Astrocyte of the hippocampus (primary cell): ENCODE measurements at regions not wholly inside any gene's neighbourhood (a gene's known extent, or its start where the extent isn't known, plus 50 kb on each side); places are given as distances from the start of the nearest gene placed in this dataset.
A peak's percentile ranks its signal among the peaks of the same experiment; 100 is the strongest.
"Not testable (repeated sequence)": the region's sequence is repeated elsewhere in the genome, so short reads cannot be mapped to it uniquely, and the experiment has no call there.

Experiments
- DNase-seq: peaks from one replicate; pipeline ENCODE4 v3.0.0; 2011; ENCODE audit warnings: low read depth, low spot score

GRCh38 chr3:186454881-186455703, 89.1 kb downstream of the CRYGS start:
- DNase-seq = no peak

GRCh38 chr3:186453531-186453930, 90.6 kb downstream of the CRYGS start:
- DNase-seq = no peak

GRCh38 chr3:186452517-186452916, 90.5 kb upstream of the DGKG start:
- DNase-seq = peak; percentile 94

- DNase-seq = no peak
Measured at GRCh38 chr3:186451371-186451770, 89.3 kb upstream of the DGKG start.

GRCh38 chr3:186444974-186445373, 82.9 kb upstream of the DGKG start:
- DNase-seq = no peak

GRCh38 chr3:186444288-186444687, 82.3 kb upstream of the DGKG start:
- no peak for DNase-seq

GRCh38 chr3:186442979-186443378, 80.9 kb upstream of the DGKG start:
- DNase-seq = not testable (repeated sequence)

GRCh38 chr3:186442162-186442561, 80.1 kb upstream of the DGKG start:
- DNase-seq = no peak

- no peak for DNase-seq
Measured at GRCh38 chr3:186440891-186441290, 78.9 kb upstream of the DGKG start.

- DNase-seq = no peak
Measured at GRCh38 chr3:186439725-186440124, 77.7 kb upstream of the DGKG start.

- DNase-seq = not testable (repeated sequence)
Measured at GRCh38 chr3:186435332-186435731, 73.3 kb upstream of the DGKG start.

GRCh38 chr3:186432944-186433732, 71.1 kb upstream of the DGKG start:
- no peak for DNase-seq

GRCh38 chr3:186432189-186432588, 70.2 kb upstream of the DGKG start:
- no peak for DNase-seq

- peak; percentile 44 for DNase-seq
Measured at GRCh38 chr3:186427627-186428281, 65.7 kb upstream of the DGKG start.

- peak; percentile 74 for DNase-seq
Measured at GRCh38 chr3:186425788-186426730, 64.0 kb upstream of the DGKG start.

GRCh38 chr3:186421946-186422345, 59.9 kb upstream of the DGKG start:
- no peak for DNase-seq

- DNase-seq = no peak
Measured at GRCh38 chr3:186418671-186419145, 56.7 kb upstream of the DGKG start.

GRCh38 chr3:186417791-186418190, 55.8 kb upstream of the DGKG start:
- peak; percentile 59 for DNase-seq

GRCh38 chr3:186414735-186415419, 52.8 kb upstream of the DGKG start:
- peak; percentile 61 for DNase-seq

- peak; percentile 55 for DNase-seq
Measured at GRCh38 chr3:186413615-186414415, 51.8 kb upstream of the DGKG start.
